Left hindlimb (tissue), 1 donor: ENCODE measurements at regions not wholly inside any gene's neighbourhood (a gene's known extent, or its start where the extent isn't known, plus 50 kb on each side); places are given as distances from the start of the nearest gene placed in this dataset.
"Not testable (repeated sequence)": the region's sequence is repeated elsewhere in the genome, so short reads cannot be mapped to it uniquely, and the experiment has no call there.

Source experiments
- DNase-seq: peaks from one replicate; pipeline ENCODE4 v3.0.0-alpha.2; 2018

GRCh38 chr4:100022792-100023222 lies 72.7 kb upstream of the H2AZ1 start:
- peak; percentile 33 for DNase-seq

DNA sequence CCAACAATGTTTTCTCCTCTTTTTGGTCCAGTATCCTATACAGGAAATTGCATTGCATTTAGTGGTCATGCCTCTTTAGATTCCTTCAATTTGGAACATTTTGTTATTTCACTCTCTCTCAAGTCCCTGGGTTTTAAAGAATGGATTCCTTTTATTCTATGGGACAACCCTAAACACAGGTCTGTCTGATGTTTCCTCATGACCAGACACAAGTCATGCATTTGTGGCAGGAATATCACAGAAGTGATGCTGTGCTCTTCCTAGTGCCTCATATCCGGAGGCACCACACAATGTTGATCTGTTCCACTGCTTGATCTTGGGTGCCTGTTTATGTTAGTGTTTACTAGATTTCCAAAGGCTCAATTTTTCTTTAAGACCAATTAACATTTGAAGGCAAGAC lies 69.7 kb upstream of the H2AZ1 start:
- DNase-seq: no peak

- DNase-seq: no peak
Observed at GRCh38 chr4:100017637-100018310, 67.7 kb upstream of the H2AZ1 start.

- no peak for DNase-seq
Observed at GRCh38 chr4:100016191-100016590, 66.1 kb upstream of the H2AZ1 start.

DNA sequence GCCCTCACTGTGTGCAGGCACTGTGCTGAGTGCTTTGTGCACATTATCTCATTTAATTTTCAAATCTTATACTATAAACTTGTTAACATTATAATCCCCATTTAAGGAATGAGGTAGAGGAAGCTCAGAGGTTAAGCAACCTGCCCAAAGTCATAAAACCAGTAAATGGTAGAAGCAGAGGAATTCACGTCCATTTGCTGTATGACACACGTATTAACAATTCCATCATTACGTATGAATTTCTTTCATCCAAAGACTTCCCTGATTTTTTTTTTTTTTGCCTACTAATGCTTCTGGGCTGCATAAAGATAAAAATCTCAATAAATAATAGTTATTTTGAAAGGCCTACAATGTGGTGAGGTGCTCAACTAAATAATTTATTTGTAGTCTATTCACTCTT lies 64.5 kb upstream of the H2AZ1 start:
- no peak for DNase-seq

DNA sequence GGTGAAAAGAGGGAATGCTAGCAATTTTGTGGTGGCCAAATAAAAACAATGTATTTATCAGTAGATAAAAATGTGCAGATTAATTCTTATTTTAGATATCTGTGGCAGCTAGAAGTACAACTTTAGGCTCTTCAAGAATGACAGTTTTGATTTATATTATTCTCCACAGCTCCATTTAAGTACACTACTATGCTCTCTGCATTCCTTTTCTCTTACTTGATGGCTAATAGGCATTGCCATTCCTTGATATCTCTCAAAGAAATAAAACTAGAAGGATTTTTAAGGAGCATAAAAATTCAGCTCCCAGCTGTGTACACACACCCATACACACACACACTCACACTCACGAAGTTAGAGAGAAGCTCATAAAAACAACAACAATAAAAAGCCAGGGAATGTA lies 59.4 kb upstream of the H2AZ1 start:
- no peak for DNase-seq

DNA sequence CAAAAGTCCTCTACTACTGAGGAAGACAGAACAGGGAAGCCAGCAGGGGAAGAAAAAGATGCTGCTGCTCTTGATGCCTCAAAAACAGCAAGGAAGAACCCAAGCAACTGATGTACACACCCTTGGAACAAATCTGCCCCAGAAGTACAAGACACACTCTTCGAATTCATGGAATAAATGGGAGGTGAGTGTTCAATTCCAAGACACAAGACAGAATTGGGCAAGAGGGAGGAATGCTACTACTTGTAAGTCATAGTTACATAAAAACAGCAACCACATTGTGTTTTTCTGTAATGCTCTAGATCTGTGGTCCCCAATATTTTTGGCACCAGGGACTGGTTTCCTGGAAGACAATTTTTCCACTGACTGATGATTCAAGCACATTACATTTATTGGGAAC lies 58.0 kb upstream of the H2AZ1 start:
- DNase-seq: no peak

- DNase-seq: not testable (repeated sequence)
Observed at GRCh38 chr4:100006161-100006560, 56.1 kb upstream of the H2AZ1 start.
